Left lung (tissue), 4 donors: ENCODE measurements at regions not wholly inside any gene's neighbourhood (a gene's known extent, or its start where the extent isn't known, plus 50 kb on each side); places are given as distances from the start of the nearest gene placed in this dataset.

Source experiments
- ATAC-seq: fragments of 200-7000 bp; cut with Tn5 transposase; one replicate; pipeline ENCODE4 v1.9.1; 2020; ENCODE audit warnings: moderate library complexity
- DNase-seq, 4 donors: peaks; one replicate each; pipeline ENCODE4 v3.0.0-alpha.2; 2013 to 2020
- H3K27ac ChIP-seq, 2 donors: fragments of 200-600 bp; sonication (generic) in 1 of 2; one replicate each; pipeline versions ENCODE4 v1.5.0 to v1.8.0; 2020 to 2021
- H3K27me3 ChIP-seq, 2 donors: fragments of 200-600 bp; sonication (generic) in 1 of 2; one replicate each; pipeline versions ENCODE4 v1.5.0 to v1.8.0; 2020 to 2021
- H3K36me3 ChIP-seq, 2 donors: fragments of 200-600 bp; sonication (generic) in 1 of 2; one replicate each; pipeline versions ENCODE4 v1.5.0 to v1.8.0; 2020 to 2021
- H3K4me1 ChIP-seq, 2 donors: fragments of 200-600 bp; one replicate each; pipeline ENCODE4 v1.8.0; 2021
- H3K4me3 ChIP-seq, 2 donors: fragments of 200-600 bp; sonication (generic) in 1 of 2; one replicate each; pipeline versions ENCODE4 v1.5.0 to v1.8.0; 2020 to 2021; ENCODE audit warnings: mild to moderate bottlenecking in 1 of 2
- H3K9me3 ChIP-seq, 2 donors: fragments of 200-600 bp; sonication (generic) in 1 of 2; one replicate each; pipeline versions ENCODE4 v1.5.0 to v1.8.0; 2020 to 2021
- CTCF ChIP-seq, 2 donors: fragments of 200-600 bp; sonication (generic) in 1 of 2; IDR thresholded peaks; one replicate each; pipeline versions ENCODE4 v1.5.0 to v1.8.0; 2021; ENCODE audit warnings: antibody characterized with exemption in 2 of 2
- intact Hi-C, 2 donors: fragments of 100-400 bp; cut with DNase I; formaldehyde crosslinking; loops; one replicate each; pipeline versions ENCODE4 v1.11.2 to v1.14.2; 2022
- donor health status: DM: no; HTN: yes; CAD: no.
- donor health status: DM: no; HTN: no; CAD: no.

DNA sequence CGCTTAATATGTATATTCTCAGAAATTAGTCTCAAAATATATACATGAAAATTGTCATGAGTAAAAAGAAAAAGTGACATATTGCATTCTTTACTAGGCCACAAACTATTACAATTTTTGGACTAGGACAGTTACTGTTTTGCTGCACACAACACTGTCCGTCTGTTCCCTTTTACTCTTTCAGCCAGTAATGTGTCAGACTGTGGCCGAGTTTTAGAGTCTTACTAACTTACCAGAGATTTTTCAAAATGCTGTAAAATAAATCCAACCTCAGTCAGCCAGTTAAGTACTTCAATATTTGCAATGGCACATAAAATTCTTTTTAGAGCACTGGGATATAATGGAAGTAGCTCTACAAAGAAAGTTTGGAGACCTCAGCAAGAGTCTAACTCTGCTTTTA, 380.3 kb upstream of the IL12A start:
- Histone ChIP-seq H3K4me3 (no peak overlapping the region), H3K27ac (no peak overlapping the region), H3K27me3 (no peaks in the 10 kb centered on the region), H3K36me3 (no peaks in the 10 kb centered on the region), H3K9me3 (no peaks in the 10 kb centered on the region), H3K4me1 (no peaks in the 10 kb centered on the region)
- DNase-seq = no peak
- ATAC-seq = no peak
- intact Hi-C loops = no loop called here
- no peak for TF ChIP-seq CTCF (IDR thresholded peaks at IDR 0.05)

DNA sequence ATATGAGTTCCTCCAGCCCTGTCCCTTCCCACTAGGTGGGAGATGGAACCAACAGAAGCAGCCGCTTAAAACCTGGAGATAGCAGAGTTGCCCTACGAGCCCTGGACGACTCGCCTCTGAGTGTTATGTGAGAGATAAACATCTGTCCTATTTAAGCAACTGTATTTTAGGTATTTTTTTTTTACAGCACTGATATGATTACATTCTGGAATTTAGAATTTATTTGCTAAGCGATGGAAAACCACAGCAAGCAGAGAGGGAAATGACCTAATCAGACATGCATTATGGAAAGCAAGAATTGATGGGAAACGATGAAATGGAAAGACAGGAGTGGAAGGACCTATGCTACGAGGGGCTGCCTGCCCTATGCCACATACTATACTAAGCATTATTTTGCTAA, 379.0 kb upstream of the IL12A start:
- intact Hi-C loops = no loop called here
- Histone ChIP-seq H3K36me3 (no peaks in the 10 kb centered on the region), H3K4me1 (no peaks in the 10 kb centered on the region), H3K4me3 (no peak overlapping the region), H3K27ac (no peak overlapping the region), H3K9me3 (no peaks in the 10 kb centered on the region), H3K27me3 (no peaks in the 10 kb centered on the region)
- TF ChIP-seq CTCF (IDR thresholded peaks at IDR 0.05) = no peak
- ATAC-seq (no peak), DNase-seq (no peak)

- peak in 1 of 2 donors; percentile 58 for TF ChIP-seq CTCF (IDR thresholded peaks at IDR 0.05)
- no peaks in the 10 kb centered on the region for H3K4me1 ChIP-seq
- no peak overlapping the region for H3K4me3 ChIP-seq
- intact Hi-C loops = loop anchor here in 1 of 2 donors (5.0 kb wide), 1 partner anchor 191 kb away; no protein-coding TSS in a partner anchor
- H3K36me3 ChIP-seq = no peaks in the 10 kb centered on the region
- no peak overlapping the region for H3K27ac ChIP-seq
- ATAC-seq (peak; percentile 92), DNase-seq (peak in 1 of 4 donors; percentile 67)
- no peaks in the 10 kb centered on the region for H3K27me3 ChIP-seq
- no peaks in the 10 kb centered on the region for H3K9me3 ChIP-seq
Measured at GRCh38 chr3:159616234-159616825, 372.3 kb upstream of the IL12A start.

DNA sequence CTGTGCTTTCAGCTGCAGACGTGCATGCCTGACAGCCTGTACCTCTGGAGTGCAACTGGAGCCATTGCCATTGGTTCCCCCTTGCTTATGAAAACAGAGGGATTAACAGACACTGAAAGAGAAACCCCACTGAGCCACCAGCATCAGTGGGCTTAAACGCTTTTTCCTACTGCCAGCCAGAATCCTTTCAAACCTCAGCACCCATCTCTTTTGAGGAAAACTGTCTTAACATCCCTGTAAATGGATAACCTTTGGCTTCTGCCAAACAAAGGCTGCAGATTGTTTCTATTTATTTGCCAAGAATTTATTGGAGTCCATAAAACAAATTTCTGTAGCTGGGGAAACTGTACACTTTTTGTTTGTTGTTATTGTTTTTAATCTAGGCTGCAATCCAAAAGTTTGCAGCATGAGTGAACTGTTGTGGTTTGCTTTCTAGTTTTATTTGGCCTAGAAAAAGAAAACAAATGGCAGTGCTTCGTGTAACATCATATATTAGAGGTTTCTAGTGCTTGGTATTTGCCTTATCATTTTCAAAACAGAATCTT, 369.2 kb upstream of the IL12A start:
- H3K27ac ChIP-seq = no peak overlapping the region
- intact Hi-C loops = loop anchor here in 1 of 2 donors (5.0 kb wide), 1 partner anchor 188 kb away; no protein-coding TSS in a partner anchor
- DNase-seq (peak in 2 of 4 donors; percentile 6 to 20), ATAC-seq (no peak)
- no peak for TF ChIP-seq CTCF (IDR thresholded peaks at IDR 0.05)
- no peaks in the 10 kb centered on the region for H3K27me3 ChIP-seq
- no peak overlapping the region for H3K4me3 ChIP-seq
- no peaks in the 10 kb centered on the region for H3K4me1 ChIP-seq
- H3K36me3 ChIP-seq = no peaks in the 10 kb centered on the region
- H3K9me3 ChIP-seq = no peaks in the 10 kb centered on the region

- Histone ChIP-seq H3K27me3 (no peaks in the 10 kb centered on the region), H3K4me1 (no peaks in the 10 kb centered on the region), H3K4me3 (no peak overlapping the region), H3K9me3 (no peaks in the 10 kb centered on the region), H3K27ac (no peak overlapping the region), H3K36me3 (no peaks in the 10 kb centered on the region)
- no peak for TF ChIP-seq CTCF (IDR thresholded peaks at IDR 0.05)
- intact Hi-C loops = no loop called here
- DNase-seq (no peak), ATAC-seq (no peak)
Measured at GRCh38 chr3:159620281-159620680, 368.4 kb upstream of the IL12A start.
